Retinal pigment epithelial cell (primary cell): ENCODE measurements at regions not wholly inside any gene's neighbourhood (a gene's known extent, or its start where the extent isn't known, plus 50 kb on each side); places are given as distances from the start of the nearest gene placed in this dataset.
"Not testable (repeated sequence)": the region's sequence is repeated elsewhere in the genome, so short reads cannot be mapped to it uniquely, and the experiment has no call there.

Experiments used
- DNase-seq: peaks from one replicate; pipeline ENCODE4 v3.0.0-alpha.2; 2010; ENCODE audit warnings: low read depth
- H3K4me3 ChIP-seq: 2 replicates; pipeline ENCODE4 v1.5.1; 2011; ENCODE audit warnings: mild to moderate bottlenecking, low read length, control low read depth, moderate library complexity
- CTCF ChIP-seq: conservative IDR thresholded peaks from 2 replicates; pipeline ENCODE4 v1.5.1; 2011; ENCODE audit warnings: low read depth, low read length, control low read depth, inconsistent platforms

GRCh38 chr12:67783393-67783792 lies 134.8 kb downstream of the DYRK2 start:
- DNase-seq: no peak
- H3K4me3 ChIP-seq: no peak overlapping the region
- TF ChIP-seq CTCF: no peak

- no peak overlapping the region for H3K4me3 ChIP-seq
- no peak for TF ChIP-seq CTCF
- DNase-seq: no peak
Observed at GRCh38 chr12:67784831-67785230, 136.3 kb downstream of the DYRK2 start.

- TF ChIP-seq CTCF: no peak
- H3K4me3 ChIP-seq: no peak overlapping the region
- DNase-seq: no peak
Observed at GRCh38 chr12:67786086-67786485, 137.5 kb downstream of the DYRK2 start.

- no peak overlapping the region for H3K4me3 ChIP-seq
- no peak for TF ChIP-seq CTCF
- DNase-seq: no peak
Observed at GRCh38 chr12:67788118-67788517, 139.6 kb downstream of the DYRK2 start.

GRCh38 chr12:67789266-67789665 lies 140.7 kb downstream of the DYRK2 start:
- no peak for TF ChIP-seq CTCF
- no peak for DNase-seq
- no peak overlapping the region for H3K4me3 ChIP-seq

- DNase-seq: no peak
- no peak for TF ChIP-seq CTCF
- no peak overlapping the region for H3K4me3 ChIP-seq
Observed at GRCh38 chr12:67790660-67791059, 142.1 kb downstream of the DYRK2 start.

- DNase-seq, H3K4me3 ChIP-seq: not testable (repeated sequence)
Observed at GRCh38 chr12:67791362-67791761, 142.8 kb downstream of the DYRK2 start.

- no peak for DNase-seq
Observed at GRCh38 chr12:67792185-67792584, 143.6 kb downstream of the DYRK2 start.

More at GRCh38 chr12:67792185-67792584, 143.6 kb downstream of the DYRK2 start:
- H3K4me3 ChIP-seq: no peak overlapping the region
- no peak for TF ChIP-seq CTCF
